Keratinocyte (primary cell): ENCODE measurements at regions not wholly inside any gene's neighbourhood (a gene's known extent, or its start where the extent isn't known, plus 50 kb on each side); places are given as distances from the start of the nearest gene placed in this dataset.

Experiments used
- DNase-seq: peaks from one replicate; pipeline ENCODE4 v3.0.0-alpha.2; 2011; ENCODE audit warnings: low read depth, missing footprints, low spot score
- FAIRE-seq: peaks from 2 replicates; lab custom pipeline; 2011; peaks lifted over from hg19 to GRCh38; lab: Jason Lieb, UNC
- H2AFZ ChIP-seq: 2 replicates; pipeline ENCODE4 v1.6.0; 2012; ENCODE audit warnings: low read length, control low read depth, inconsistent platforms; ENCODE audit not compliant: control insufficient read depth
- H3K27ac ChIP-seq: 2 replicates; pipeline ENCODE4 v1.5.1; 2011; ENCODE audit warnings: low read length; ENCODE audit not compliant: control insufficient read depth, insufficient read depth
- H3K27me3 ChIP-seq: 3 replicates; pipeline ENCODE4 v1.6.0; 2011; ENCODE audit warnings: low read length; ENCODE audit not compliant: control insufficient read depth, insufficient read depth; ENCODE audit errors: extremely low read depth
- H3K36me3 ChIP-seq, 2 experiments: 2 replicates in 1 of 2; 3 replicates in 1 of 2; pipeline ENCODE4 v1.5.1; 2011; ENCODE audit warnings: low read length in 2 of 2, mild to moderate bottlenecking in 1 of 2; ENCODE audit not compliant: control insufficient read depth in 2 of 2, insufficient read depth in 2 of 2; ENCODE audit errors: extremely low read depth in 1 of 2
- H3K4me1 ChIP-seq: 3 replicates; pipeline ENCODE4 v1.5.1; 2011; ENCODE audit warnings: low read length; ENCODE audit not compliant: control insufficient read depth, insufficient read depth; ENCODE audit errors: extremely low read depth
- H3K4me2 ChIP-seq: 3 replicates; pipeline ENCODE4 v1.6.0; 2011; ENCODE audit warnings: low read depth, low read length; ENCODE audit not compliant: control insufficient read depth, insufficient read depth; ENCODE audit errors: extremely low read depth
- H3K4me3 ChIP-seq, 3 experiments: fragments of 200-600 bp in 1 of 3; sonication (generic) in 1 of 3; 2 replicates in 2 of 3; 3 replicates in 1 of 3; pipeline ENCODE4 v1.5.1; 2011 to 2016; ENCODE audit warnings: low read length in 3 of 3, mild to moderate bottlenecking in 3 of 3, control low read depth in 2 of 3, inconsistent platforms in 1 of 3, low read depth in 1 of 3, mixed read lengths in 1 of 3, mixed run types in 1 of 3, moderate library complexity in 1 of 3; ENCODE audit not compliant: control insufficient read depth in 2 of 3, insufficient read depth in 2 of 3; ENCODE audit errors: extremely low read depth in 1 of 3
- H3K79me2 ChIP-seq: 2 replicates; pipeline ENCODE4 v1.6.0; 2012; ENCODE audit warnings: low read length; ENCODE audit not compliant: control insufficient read depth, insufficient read depth
- H3K9ac ChIP-seq: 3 replicates; pipeline ENCODE4 v1.6.0; 2011; ENCODE audit warnings: low read length; ENCODE audit not compliant: control insufficient read depth, insufficient read depth; ENCODE audit errors: extremely low read depth
- H3K9me1 ChIP-seq: 3 replicates; pipeline ENCODE4 v1.6.0; 2011; ENCODE audit warnings: low read length; ENCODE audit not compliant: control insufficient read depth, insufficient read depth; ENCODE audit errors: extremely low read depth
- H3K9me3 ChIP-seq: 2 replicates; pipeline ENCODE4 v1.5.1; 2012; ENCODE audit warnings: low read depth, low read length; ENCODE audit not compliant: control insufficient read depth
- H4K20me1 ChIP-seq: 3 replicates; pipeline ENCODE4 v1.6.0; 2011; ENCODE audit warnings: low read length; ENCODE audit not compliant: control insufficient read depth, insufficient read depth; ENCODE audit errors: extremely low read depth
- CTCF ChIP-seq, 3 experiments: IDR thresholded peaks in 1 of 3; conservative IDR thresholded peaks in 1 of 3; optimal IDR thresholded peaks in 1 of 3; 2 replicates in 2 of 3; 3 replicates in 1 of 3; pipeline versions ENCODE3 to v1.5.1; 2011; ENCODE audit warnings: low read length in 3 of 3, mild to moderate bottlenecking in 3 of 3, moderate library complexity in 2 of 3, control low read depth in 1 of 3, inconsistent platforms in 1 of 3; ENCODE audit not compliant: insufficient read depth in 2 of 3; ENCODE audit errors: extremely low read depth in 1 of 3
- EZH2 ChIP-seq: IDR thresholded peaks from one replicate; pipeline ENCODE4 v1.6.1; 2012; ENCODE audit warnings: inconsistent platforms, mild to moderate bottlenecking, low read length, moderate library complexity
- dilution Hi-C: fragments of 300-500 bp; cut with MboI; formaldehyde crosslinking; loops from one replicate; pipeline ENCODE4 v1.7.0; 2020; ENCODE audit warnings: low sequenced_read_pairs; ENCODE audit not compliant: extremely low pct_ligation_motif_present

- Histone ChIP-seq H3K36me3 (no peaks in the 10 kb centered on the region), H3K4me1 (no peaks in the 10 kb centered on the region), H3K9me1 (no peaks in the 10 kb centered on the region), H3K27me3 (peaks cover 23% of the 10 kb centered on the region), H3K9ac (no peak overlapping the region), H3K9me3 (no peaks in the 10 kb centered on the region), H3K79me2 (no peaks in the 10 kb centered on the region), H2AFZ (no peak overlapping the region), H3K4me2 (no peak overlapping the region), H3K4me3 (no peak overlapping the region), H3K27ac (no peak overlapping the region), H4K20me1 (no peaks in the 10 kb centered on the region)
- TF ChIP-seq EZH2 (no peak), CTCF (optimal IDR thresholded peaks at IDR 0.05 in 1 of 3, IDR thresholded peaks at IDR 0.05 in 1 of 3, conservative IDR thresholded peaks at IDR 0.05 in 1 of 3; ENCODE audit: extremely low read depth in 1 of 3, insufficient read depth in 2 of 3, low read length in 3 of 3) (no peak)
- DNase-seq, result no peak
- no peak for FAIRE-seq
- dilution Hi-C loops, result no loop called here
Measured at GRCh38 chr12:114735680-114736374, 51.9 kb upstream of the TBX3 start.

- dilution Hi-C loops, result no loop called here
- no peak for DNase-seq
- H3K9ac ChIP-seq, result no peak overlapping the region
- no peak overlapping the region for H3K27ac ChIP-seq
- no peak overlapping the region for H3K4me3 ChIP-seq
- no peak for FAIRE-seq
- H3K4me1 ChIP-seq, result no peaks in the 10 kb centered on the region
- H4K20me1 ChIP-seq, result no peaks in the 10 kb centered on the region
- no peak overlapping the region for H2AFZ ChIP-seq
- H3K79me2 ChIP-seq, result no peaks in the 10 kb centered on the region
- no peaks in the 10 kb centered on the region for H3K36me3 ChIP-seq
- no peaks in the 10 kb centered on the region for H3K9me1 ChIP-seq
- H3K9me3 ChIP-seq, result no peaks in the 10 kb centered on the region
- TF ChIP-seq CTCF (optimal IDR thresholded peaks at IDR 0.05 in 1 of 3, IDR thresholded peaks at IDR 0.05 in 1 of 3, conservative IDR thresholded peaks at IDR 0.05 in 1 of 3; ENCODE audit: extremely low read depth in 1 of 3, insufficient read depth in 2 of 3, low read length in 3 of 3), result no peak
- no peak for TF ChIP-seq EZH2
- H3K27me3 ChIP-seq, result peaks cover 23% of the 10 kb centered on the region
- no peak overlapping the region for H3K4me2 ChIP-seq
Measured at GRCh38 chr12:114735011-114735410, 51.0 kb upstream of the TBX3 start.
